HepG2 (cell line): ENCODE measurements at regions not wholly inside any gene's neighbourhood (a gene's known extent, or its start where the extent isn't known, plus 50 kb on each side); places are given as distances from the start of the nearest gene placed in this dataset.

Experiments
- ATAC-seq: fragments of 200-7000 bp; cut with Tn5 transposase; 3 replicates; pipeline ENCODE4 v1.9.1; 2020; ENCODE audit warnings: mild to moderate bottlenecking, moderate library complexity
- BruUV-seq: library from RNA; stranded (reverse); fragments of 400-500 nt; replicated peaks from 2 replicates; lab custom pipeline; 2021; lab: Mats Ljungman, UMichigan
- CTCF ChIA-PET: fragments of 300-600 bp; formaldehyde crosslinking; extraction: SDS; loops from one replicate; lab custom pipeline; 2021; ENCODE audit warnings: low total read pairs, inconsistent platforms, low intra/inter-chr PET ratio; lab: Yijun Ruan, JAX
- POLR2A ChIA-PET: fragments of 350-600 bp; sonication (Branson Sonifier 250); formaldehyde crosslinking; loops from one replicate; lab custom pipeline; 2020; ENCODE audit warnings: antibody characterized with exemption, inconsistent platforms; lab: Yijun Ruan, JAX
- DNase-seq: peaks from one replicate; pipeline ENCODE4 v3.0.0-alpha.2; 2015; ENCODE audit warnings: low spot score
- FAIRE-seq: peaks from 3 replicates; lab custom pipeline; 2011; peaks lifted over from hg19 to GRCh38; lab: Jason Lieb, UNC
- H2AFZ ChIP-seq: one replicate; pipeline ENCODE4 v1.6.1; 2011; ENCODE audit warnings: low read length, inconsistent platforms
- H3K27ac ChIP-seq: fragments of 300-600 bp; 3 replicates; pipeline ENCODE4 v1.8.0; 2011; ENCODE audit warnings: mixed run types, mild to moderate bottlenecking, mixed read lengths, low read length, inconsistent platforms; ENCODE audit not compliant: insufficient read depth; ENCODE audit errors: extremely low read length
- H3K27me3 ChIP-seq, 2 experiments: fragments of 200-600 bp in 1 of 2; 2 replicates in 1 of 2; 3 replicates in 1 of 2; pipeline versions ENCODE4 v1.6.0 to v1.8.0; 2011; ENCODE audit warnings: low read length in 2 of 2, mild to moderate bottlenecking in 2 of 2, moderate library complexity in 2 of 2, inconsistent platforms in 1 of 2; ENCODE audit not compliant: insufficient read depth in 2 of 2, control insufficient read depth in 1 of 2
- H3K36me3 ChIP-seq, 2 experiments: fragments of 200-600 bp in 1 of 2; replicated peaks in 1 of 2; 2 replicates in 1 of 2; 3 replicates in 1 of 2; pipeline versions ENCODE4 v1.5.1 to v1.8.0; 2011; ENCODE audit warnings: low read length in 2 of 2, inconsistent platforms in 1 of 2; ENCODE audit not compliant: insufficient read depth in 2 of 2, control insufficient read depth in 1 of 2
- H3K4me1 ChIP-seq: 2 replicates; pipeline ENCODE4 v1.5.1; 2012; ENCODE audit warnings: low read length, inconsistent platforms; ENCODE audit not compliant: insufficient read depth
- H3K4me2 ChIP-seq: 2 replicates; pipeline ENCODE4 v1.6.0; 2011; ENCODE audit warnings: low read depth, low read length, inconsistent platforms
- H3K4me3 ChIP-seq, 3 experiments: fragments of 200-600 bp in 1 of 3; sonication (generic), shearing (Covaris generic) in 1 of 3; replicated peaks in 1 of 3; 2 replicates each; pipeline ENCODE4 v1.5.1; 2011 to 2016; ENCODE audit warnings: low read length in 3 of 3, inconsistent platforms in 2 of 3, low read depth in 2 of 3, mild to moderate bottlenecking in 2 of 3, control low read depth in 1 of 3, mixed read lengths in 1 of 3; ENCODE audit not compliant: insufficient read depth in 1 of 3
- H3K79me2 ChIP-seq: one replicate; pipeline ENCODE4 v1.6.1; 2011; ENCODE audit warnings: low read length, inconsistent platforms; ENCODE audit not compliant: insufficient read depth
- H3K9ac ChIP-seq: 2 replicates; pipeline ENCODE4 v1.6.0; 2011; ENCODE audit warnings: mild to moderate bottlenecking, low read depth, low read length, inconsistent platforms; ENCODE audit not compliant: insufficient read depth
- H3K9me3 ChIP-seq: 2 replicates; pipeline ENCODE4 v1.5.1; 2012; ENCODE audit warnings: mild to moderate bottlenecking, low read length
- H4K20me1 ChIP-seq: 2 replicates; pipeline ENCODE4 v1.6.0; 2011; ENCODE audit warnings: inconsistent platforms, mild to moderate bottlenecking, low read length, moderate library complexity; ENCODE audit not compliant: insufficient read depth
- CBX2 ChIP-seq, 2 experiments: fragments of 200-600 bp in 1 of 2; sonication (generic); formaldehyde crosslinking in 1 of 2; IDR thresholded peaks; 2 replicates each; pipeline versions ENCODE4 v1.7.0 to v1.8.1; 2018 to 2022; ENCODE audit warnings: low read depth in 2 of 2, low read length in 1 of 2, mild to moderate bottlenecking in 1 of 2, missing genetic modification reagents in 1 of 2
- FOXA1 ChIP-seq, 2 experiments: fragments of 450-650 bp in 1 of 2; sonication (generic) in 1 of 2; formaldehyde crosslinking in 1 of 2; IDR thresholded peaks; 2 replicates each; pipeline versions ENCODE4 v1.4.0 to v1.6.1; 2016 to 2020; ENCODE audit warnings: missing genetic modification reagents in 1 of 2
- FOXA3 ChIP-seq: IDR thresholded peaks from 2 replicates; pipeline ENCODE4 v1.6.1; 2016; ENCODE audit warnings: missing genetic modification reagents, missing compliant biosample characterization
- FOXK2 ChIP-seq: fragments of 450-650 bp; IDR thresholded peaks from 2 replicates; pipeline ENCODE4 v1.6.1; 2016
- GABPB1 ChIP-seq: IDR thresholded peaks from 2 replicates; pipeline ENCODE4 v1.6.1; 2016; ENCODE audit warnings: mild to moderate bottlenecking, missing genetic modification reagents, moderate library complexity, missing compliant biosample characterization
- JUN ChIP-seq: sonication (generic); formaldehyde crosslinking; IDR thresholded peaks from 2 replicates; pipeline ENCODE4 v1.4.0; 2020; ENCODE audit warnings: mild to moderate bottlenecking, missing genetic modification reagents
- MIER2 ChIP-seq: IDR thresholded peaks from 2 replicates; pipeline ENCODE4 v1.6.1; 2016; ENCODE audit warnings: missing biosample characterization, missing genetic modification reagents
- MTF1 ChIP-seq: sonication (generic); formaldehyde crosslinking; IDR thresholded peaks from 2 replicates; pipeline ENCODE4 v1.5.0; 2020; ENCODE audit warnings: missing genetic modification reagents
- NRL ChIP-seq: sonication (generic); formaldehyde crosslinking; IDR thresholded peaks from 2 replicates; pipeline ENCODE4 v1.5.0; 2020; ENCODE audit warnings: missing genetic modification reagents, mild to moderate bottlenecking, moderate library complexity, borderline replicate concordance
- ZNF713 ChIP-seq: sonication (generic); formaldehyde crosslinking; IDR thresholded peaks from 2 replicates; pipeline ENCODE4 v1.4.0; 2020; ENCODE audit warnings: mild to moderate bottlenecking, missing genetic modification reagents
- ZNF782 ChIP-seq: sonication (generic); formaldehyde crosslinking; IDR thresholded peaks from 2 replicates; pipeline ENCODE4 v1.4.0; 2020; ENCODE audit warnings: missing genetic modification reagents, mild to moderate bottlenecking, borderline replicate concordance
- WGBS: methylation state at CpG from one replicate; pipeline ENCODE4 v1.1.6; 2017; ENCODE audit warnings: low lambda C conversion rate; 5-methylcytosine and 5-hydroxymethylcytosine counted together
- in situ Hi-C: cut with HindIII; loops from 2 replicates; pipeline ENCODE4 v1.10.0; 2017; ENCODE audit warnings: low pct_unique_long_range_greater_than_20kb; ENCODE audit not compliant: extremely low pct_ligation_motif_present
- intact Hi-C: fragments of 100-400 bp; cut with micrococcal nuclease; formaldehyde crosslinking; loops from one replicate; pipeline ENCODE4 v1.10.0; 2022; ENCODE audit not compliant: unreplicated experiment
- TF ChIP-seq, protein P1 (sequence below): sonication (generic); formaldehyde crosslinking; IDR thresholded peaks from 2 replicates; pipeline ENCODE4 v1.5.1; 2020; ENCODE audit warnings: mild to moderate bottlenecking, missing genetic modification reagents, moderate library complexity
- TF ChIP-seq, protein P2 (sequence below), 2 experiments: sonication (generic) in 1 of 2; formaldehyde crosslinking in 1 of 2; IDR thresholded peaks; 2 replicates each; pipeline versions ENCODE4 v1.4.0 to v1.6.1; 2016 to 2020; ENCODE audit warnings: borderline replicate concordance in 1 of 2, low read depth in 1 of 2, mild to moderate bottlenecking in 1 of 2, missing genetic modification reagents in 1 of 2
- TF ChIP-seq, protein P3 (sequence below): sonication (generic); formaldehyde crosslinking; IDR thresholded peaks from 2 replicates; pipeline ENCODE4 v1.8.0; 2022; ENCODE audit warnings: mild to moderate bottlenecking, missing genetic modification reagents, moderate library complexity
- TF ChIP-seq, protein P4 (sequence below): sonication (generic); formaldehyde crosslinking; IDR thresholded peaks from 2 replicates; pipeline ENCODE4 v1.5.1; 2020; ENCODE audit warnings: mild to moderate bottlenecking, missing genetic modification reagents, moderate library complexity

DNA sequence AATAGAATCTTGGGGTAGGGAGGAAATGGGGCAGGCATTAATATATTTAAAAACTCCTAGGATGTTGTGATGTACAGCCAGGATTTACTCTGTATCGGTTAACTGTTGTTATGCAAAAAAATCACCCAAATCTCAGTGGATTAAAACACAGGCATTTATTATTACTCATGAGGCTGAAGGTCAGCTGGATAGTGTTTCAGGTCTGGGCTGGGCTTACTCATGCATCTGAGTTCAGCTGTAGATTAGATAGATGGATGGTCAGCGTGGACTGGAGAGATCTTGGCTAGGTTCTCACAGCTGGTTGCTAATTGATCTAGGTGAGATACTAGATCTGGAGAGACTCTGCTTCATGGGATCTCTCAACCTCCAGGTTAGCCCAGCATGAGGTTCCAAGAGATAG is 131.4 kb downstream of the BTBD3 start:
- 38% methylated on average over 2 of the region's 2 CpGs for WGBS
- H3K4me1 ChIP-seq, result no peaks in the 10 kb centered on the region
- ChIA-PET POLR2A (no interaction called here), CTCF (no interaction called here)
- H3K9ac ChIP-seq, result no peak overlapping the region
- DNase-seq (no peak), FAIRE-seq (no peak), ATAC-seq (no peak)
- no peaks in the 10 kb centered on the region for H3K79me2 ChIP-seq
- no peak overlapping the region for H3K27ac ChIP-seq
- BruUV-seq, result no TSS peak
- H3K36me3 ChIP-seq, result no peaks in the 10 kb centered on the region
- no peaks in the 10 kb centered on the region for H3K27me3 ChIP-seq
- no peaks in the 10 kb centered on the region for H3K9me3 ChIP-seq
- no peak overlapping the region for H2AFZ ChIP-seq
- H3K4me2 ChIP-seq, result no peak overlapping the region
- H3K4me3 ChIP-seq, result no peak overlapping the region
- H4K20me1 ChIP-seq, result no peaks in the 10 kb centered on the region
- in situ Hi-C loops (no loop called here), intact Hi-C loops (no loop called here)
- TF ChIP-seq, protein P1, sequence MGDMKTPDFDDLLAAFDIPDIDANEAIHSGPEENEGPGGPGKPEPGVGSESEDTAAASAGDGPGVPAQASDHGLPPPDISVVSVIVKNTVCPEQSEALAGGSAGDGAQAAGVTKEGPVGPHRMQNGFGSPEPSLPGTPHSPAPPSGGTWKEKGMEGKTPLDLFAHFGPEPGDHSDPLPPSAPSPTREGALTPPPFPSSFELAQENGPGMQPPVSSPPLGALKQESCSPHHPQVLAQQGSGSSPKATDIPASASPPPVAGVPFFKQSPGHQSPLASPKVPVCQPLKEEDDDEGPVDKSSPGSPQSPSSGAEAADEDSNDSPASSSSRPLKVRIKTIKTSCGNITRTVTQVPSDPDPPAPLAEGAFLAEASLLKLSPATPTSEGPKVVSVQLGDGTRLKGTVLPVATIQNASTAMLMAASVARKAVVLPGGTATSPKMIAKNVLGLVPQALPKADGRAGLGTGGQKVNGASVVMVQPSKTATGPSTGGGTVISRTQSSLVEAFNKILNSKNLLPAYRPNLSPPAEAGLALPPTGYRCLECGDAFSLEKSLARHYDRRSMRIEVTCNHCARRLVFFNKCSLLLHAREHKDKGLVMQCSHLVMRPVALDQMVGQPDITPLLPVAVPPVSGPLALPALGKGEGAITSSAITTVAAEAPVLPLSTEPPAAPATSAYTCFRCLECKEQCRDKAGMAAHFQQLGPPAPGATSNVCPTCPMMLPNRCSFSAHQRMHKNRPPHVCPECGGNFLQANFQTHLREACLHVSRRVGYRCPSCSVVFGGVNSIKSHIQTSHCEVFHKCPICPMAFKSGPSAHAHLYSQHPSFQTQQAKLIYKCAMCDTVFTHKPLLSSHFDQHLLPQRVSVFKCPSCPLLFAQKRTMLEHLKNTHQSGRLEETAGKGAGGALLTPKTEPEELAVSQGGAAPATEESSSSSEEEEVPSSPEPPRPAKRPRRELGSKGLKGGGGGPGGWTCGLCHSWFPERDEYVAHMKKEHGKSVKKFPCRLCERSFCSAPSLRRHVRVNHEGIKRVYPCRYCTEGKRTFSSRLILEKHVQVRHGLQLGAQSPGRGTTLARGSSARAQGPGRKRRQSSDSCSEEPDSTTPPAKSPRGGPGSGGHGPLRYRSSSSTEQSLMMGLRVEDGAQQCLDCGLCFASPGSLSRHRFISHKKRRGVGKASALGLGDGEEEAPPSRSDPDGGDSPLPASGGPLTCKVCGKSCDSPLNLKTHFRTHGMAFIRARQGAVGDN, result no peak
- TF ChIP-seq, protein P2, sequence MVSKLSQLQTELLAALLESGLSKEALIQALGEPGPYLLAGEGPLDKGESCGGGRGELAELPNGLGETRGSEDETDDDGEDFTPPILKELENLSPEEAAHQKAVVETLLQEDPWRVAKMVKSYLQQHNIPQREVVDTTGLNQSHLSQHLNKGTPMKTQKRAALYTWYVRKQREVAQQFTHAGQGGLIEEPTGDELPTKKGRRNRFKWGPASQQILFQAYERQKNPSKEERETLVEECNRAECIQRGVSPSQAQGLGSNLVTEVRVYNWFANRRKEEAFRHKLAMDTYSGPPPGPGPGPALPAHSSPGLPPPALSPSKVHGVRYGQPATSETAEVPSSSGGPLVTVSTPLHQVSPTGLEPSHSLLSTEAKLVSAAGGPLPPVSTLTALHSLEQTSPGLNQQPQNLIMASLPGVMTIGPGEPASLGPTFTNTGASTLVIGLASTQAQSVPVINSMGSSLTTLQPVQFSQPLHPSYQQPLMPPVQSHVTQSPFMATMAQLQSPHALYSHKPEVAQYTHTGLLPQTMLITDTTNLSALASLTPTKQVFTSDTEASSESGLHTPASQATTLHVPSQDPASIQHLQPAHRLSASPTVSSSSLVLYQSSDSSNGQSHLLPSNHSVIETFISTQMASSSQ (IDR thresholded peaks at IDR 0.05; ENCODE audit: low read depth), result no peak
- TF ChIP-seq, protein P2 (CRISPR knock-in tag; IDR thresholded peaks at IDR 0.05; ENCODE audit: borderline replicate concordance), result no peak
- TF ChIP-seq FOXK2 (no peak), GABPB1 (CRISPR knock-in tag) (no peak), CBX2 (IDR thresholded peaks at IDR 0.05; ENCODE audit: low read depth, low read length) (no peak), CBX2 (CRISPR knock-in tag; IDR thresholded peaks at IDR 0.05; ENCODE audit: low read depth) (no peak), MIER2 (CRISPR knock-in tag) (no peak), FOXA3 (CRISPR knock-in tag) (no peak), JUN (CRISPR knock-in tag) (no peak), NRL (CRISPR knock-in tag) (no peak), MTF1 (CRISPR knock-in tag) (no peak), ZNF782 (no peak), ZNF713 (CRISPR knock-in tag) (no peak), FOXA1 (IDR thresholded peaks at IDR 0.05) (no peak), FOXA1 (CRISPR knock-in tag; IDR thresholded peaks at IDR 0.05) (no peak)
- TF ChIP-seq, protein P3, sequence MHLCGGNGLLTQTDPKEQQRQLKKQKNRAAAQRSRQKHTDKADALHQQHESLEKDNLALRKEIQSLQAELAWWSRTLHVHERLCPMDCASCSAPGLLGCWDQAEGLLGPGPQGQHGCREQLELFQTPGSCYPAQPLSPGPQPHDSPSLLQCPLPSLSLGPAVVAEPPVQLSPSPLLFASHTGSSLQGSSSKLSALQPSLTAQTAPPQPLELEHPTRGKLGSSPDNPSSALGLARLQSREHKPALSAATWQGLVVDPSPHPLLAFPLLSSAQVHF (CRISPR knock-in tag), result no peak
- TF ChIP-seq, protein P4, sequence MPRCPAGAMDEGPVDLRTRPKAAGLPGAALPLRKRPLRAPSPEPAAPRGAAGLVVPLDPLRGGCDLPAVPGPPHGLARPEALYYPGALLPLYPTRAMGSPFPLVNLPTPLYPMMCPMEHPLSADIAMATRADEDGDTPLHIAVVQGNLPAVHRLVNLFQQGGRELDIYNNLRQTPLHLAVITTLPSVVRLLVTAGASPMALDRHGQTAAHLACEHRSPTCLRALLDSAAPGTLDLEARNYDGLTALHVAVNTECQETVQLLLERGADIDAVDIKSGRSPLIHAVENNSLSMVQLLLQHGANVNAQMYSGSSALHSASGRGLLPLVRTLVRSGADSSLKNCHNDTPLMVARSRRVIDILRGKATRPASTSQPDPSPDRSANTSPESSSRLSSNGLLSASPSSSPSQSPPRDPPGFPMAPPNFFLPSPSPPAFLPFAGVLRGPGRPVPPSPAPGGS (CRISPR knock-in tag), result no peak
